H1 (cell line): ENCODE measurements at regions not wholly inside any gene's neighbourhood (a gene's known extent, or its start where the extent isn't known, plus 50 kb on each side); places are given as distances from the start of the nearest gene placed in this dataset.

Source experiments
- CREB1 ChIP-seq: IDR thresholded peaks from 2 replicates; pipeline ENCODE4 v1.6.1; 2012; ENCODE audit warnings: inconsistent platforms
- CTCF ChIP-seq, 3 experiments: IDR thresholded peaks; 1 replicate in 2 of 3; 2 replicates in 1 of 3; pipeline versions ENCODE4 v1.5.1 to v1.6.1; 2011; ENCODE audit warnings: low read length in 3 of 3, mild to moderate bottlenecking in 3 of 3, inconsistent platforms in 2 of 3, low read depth in 1 of 3, moderate library complexity in 1 of 3; ENCODE audit not compliant: insufficient read depth in 1 of 3; ENCODE audit errors: control extremely low read depth in 1 of 3
- EZH2 ChIP-seq: fragments of 200-600 bp; sonication (generic); IDR thresholded peaks from 2 replicates; pipeline ENCODE4 v1.7.1; 2012; ENCODE audit warnings: low read depth, mild to moderate bottlenecking, moderate library complexity, low read length, inconsistent platforms; ENCODE audit not compliant: severe bottlenecking
- FOSL1 ChIP-seq: IDR thresholded peaks from 2 replicates; pipeline ENCODE4 v1.6.1; 2011; ENCODE audit warnings: mild to moderate bottlenecking, low read depth, low read length, moderate library complexity; ENCODE audit not compliant: insufficient read depth
- KDM5A ChIP-seq: fragments of 200-600 bp; IDR thresholded peaks from 2 replicates; pipeline ENCODE4 v1.7.1; 2012; ENCODE audit warnings: mild to moderate bottlenecking, low read length, inconsistent platforms, mixed read lengths
- POLR2A ChIP-seq, 2 experiments: IDR thresholded peaks; 1 replicate in 1 of 2; 2 replicates in 1 of 2; pipeline ENCODE4 v1.6.1; 2011; ENCODE audit warnings: low read depth in 2 of 2, low read length in 2 of 2, mild to moderate bottlenecking in 2 of 2; ENCODE audit errors: control extremely low read depth in 1 of 2

GRCh38 chr3:127383656-127384179 is 95.9 kb upstream of the PRR20G start:
- TF ChIP-seq POLR2A (IDR thresholded peaks at IDR 0.05; ENCODE audit: control extremely low read depth in 1 of 2, low read depth in 2 of 2, low read length in 2 of 2) (no peak), EZH2 (no peak), CTCF (IDR thresholded peaks at IDR 0.05; ENCODE audit: control extremely low read depth in 1 of 3, insufficient read depth in 1 of 3, low read depth in 1 of 3, low read length in 3 of 3) (no peak), KDM5A (no peak), CREB1 (no peak), FOSL1 (no peak)
